IMR-90 (cell line): ENCODE measurements at regions not wholly inside any gene's neighbourhood (a gene's known extent, or its start where the extent isn't known, plus 50 kb on each side); places are given as distances from the start of the nearest gene placed in this dataset.

Source experiments
- ATAC-seq: fragments of 200-7000 bp; cut with Tn5 transposase; 2 replicates; pipeline ENCODE4 v1.9.1; 2020; ENCODE audit warnings: low read depth, mild to moderate bottlenecking, moderate library complexity
- BruUV-seq: library from RNA; stranded (reverse); fragments of 400-500 nt; replicated peaks from 2 replicates; lab custom pipeline; 2021; lab: Mats Ljungman, UMichigan
- CTCF ChIA-PET: fragments of 300-600 bp; formaldehyde crosslinking; extraction: SDS; loops from one replicate; lab custom pipeline; 2021; ENCODE audit warnings: antibody characterized with exemption; lab: Yijun Ruan, JAX
- POLR2A ChIA-PET: fragments of 300-600 bp; sonication (Branson Sonifier 250); formaldehyde crosslinking; loops from one replicate; lab custom pipeline; 2022; ENCODE audit warnings: antibody characterized with exemption; ENCODE audit not compliant: unreplicated experiment; lab: Charles Lee
- DNase-seq: peaks from one replicate; pipeline ENCODE4 v3.0.0; 2013
- H2AFZ ChIP-seq: replicated peaks from 2 replicates; pipeline ENCODE3; 2013; ENCODE audit warnings: low read length, mild to moderate bottlenecking; ENCODE audit not compliant: poor library complexity
- H2AK5ac ChIP-seq: 2 replicates; pipeline ENCODE4 v1.6.1; 2013; ENCODE audit warnings: low read depth, low read length, inconsistent platforms
- H2AK9ac ChIP-seq: replicated peaks from 2 replicates; pipeline ENCODE3; 2013; ENCODE audit warnings: mild to moderate bottlenecking, low read depth, low read length, moderate library complexity; ENCODE audit not compliant: poor library complexity
- H2BK120ac ChIP-seq: 2 replicates; pipeline ENCODE4 v1.6.1; 2013; ENCODE audit warnings: low read depth, low read length, inconsistent platforms
- H2BK15ac ChIP-seq: 3 replicates; pipeline ENCODE4 v1.6.1; 2013; ENCODE audit warnings: low read depth, low read length, inconsistent platforms
- H2BK20ac ChIP-seq: 2 replicates; pipeline ENCODE4 v1.6.1; 2013; ENCODE audit warnings: low read depth, mild to moderate bottlenecking, inconsistent platforms, low read length, moderate library complexity
- H2BK5ac ChIP-seq: 2 replicates; pipeline ENCODE4 v1.6.1; 2013; ENCODE audit warnings: mild to moderate bottlenecking, low read depth, low read length, inconsistent platforms; ENCODE audit not compliant: poor library complexity, severe bottlenecking
- H3K14ac ChIP-seq: replicated peaks from 2 replicates; pipeline ENCODE4 v1.6.1; 2013; ENCODE audit warnings: low read depth, low read length, inconsistent platforms
- H3K18ac ChIP-seq: 2 replicates; pipeline ENCODE4 v1.6.1; 2013; ENCODE audit warnings: low read depth, low read length, control low read depth
- H3K23ac ChIP-seq: 2 replicates; pipeline ENCODE4 v1.6.1; 2013; ENCODE audit warnings: low read depth, low read length, inconsistent platforms
- H3K27ac ChIP-seq: 2 replicates; pipeline ENCODE4 v1.5.1; 2013; ENCODE audit warnings: mild to moderate bottlenecking, control low read depth, low read length; ENCODE audit not compliant: insufficient read depth
- H3K27me3 ChIP-seq: 2 replicates; pipeline ENCODE4 v1.6.1; 2013; ENCODE audit warnings: low read length; ENCODE audit not compliant: control insufficient read depth, insufficient read depth
- H3K36me3 ChIP-seq: 2 replicates; pipeline ENCODE4 v1.6.1; 2013; ENCODE audit warnings: low read length, mixed read lengths; ENCODE audit not compliant: control insufficient read depth, insufficient read depth
- H3K4ac ChIP-seq: 2 replicates; pipeline ENCODE4 v1.6.1; 2013; ENCODE audit warnings: low read depth, low read length, inconsistent platforms
- H3K4me1 ChIP-seq: 2 replicates; pipeline ENCODE4 v1.6.1; 2013; ENCODE audit warnings: low read length, mixed read lengths; ENCODE audit not compliant: control insufficient read depth, insufficient read depth
- H3K4me2 ChIP-seq: 2 replicates; pipeline ENCODE4 v1.6.1; 2013; ENCODE audit warnings: low read depth, mild to moderate bottlenecking, control low read depth, low read length, moderate library complexity
- H3K4me3 ChIP-seq: 2 replicates; pipeline ENCODE4 v1.5.1; 2013; ENCODE audit warnings: low read depth, mild to moderate bottlenecking, control low read depth, low read length, moderate library complexity; ENCODE audit not compliant: insufficient read depth
- H3K56ac ChIP-seq: 2 replicates; pipeline ENCODE4 v1.6.1; 2013; ENCODE audit warnings: low read length, inconsistent platforms; ENCODE audit not compliant: insufficient read depth; ENCODE audit errors: extremely low read depth
- H3K79me1 ChIP-seq, 2 experiments: 2 replicates each; pipeline ENCODE4 v1.6.1; 2013; ENCODE audit warnings: low read length in 2 of 2, inconsistent platforms in 1 of 2, low read depth in 1 of 2
- H3K9ac ChIP-seq: 2 replicates; pipeline ENCODE4 v1.6.1; 2013; ENCODE audit warnings: low read depth, low read length, control low read depth
- H3K9me1 ChIP-seq: 2 replicates; pipeline ENCODE4 v1.6.1; 2013; ENCODE audit warnings: low read length, inconsistent platforms; ENCODE audit not compliant: insufficient read depth
- H3K9me3 ChIP-seq: 2 replicates; pipeline ENCODE4 v1.6.1; 2013; ENCODE audit warnings: low read length; ENCODE audit not compliant: control insufficient read depth, insufficient read depth
- H4K20me1 ChIP-seq: 2 replicates; pipeline ENCODE4 v1.6.1; 2013; ENCODE audit warnings: low read length, inconsistent platforms; ENCODE audit not compliant: insufficient read depth
- H4K5ac ChIP-seq: 2 replicates; pipeline ENCODE4 v1.6.1; 2013; ENCODE audit warnings: mild to moderate bottlenecking, low read depth, low read length, control low read depth
- H4K8ac ChIP-seq, 2 experiments: 2 replicates each; pipeline ENCODE4 v1.6.1; 2013; ENCODE audit warnings: low read depth in 2 of 2, low read length in 2 of 2, control low read depth in 1 of 2, inconsistent platforms in 1 of 2
- H4K91ac ChIP-seq: 2 replicates; pipeline ENCODE4 v1.6.1; 2013; ENCODE audit warnings: low read depth, low read length, inconsistent platforms; ENCODE audit not compliant: insufficient read depth
- CEBPB ChIP-seq: IDR thresholded peaks from 2 replicates; pipeline ENCODE4 v1.6.1; 2012; ENCODE audit warnings: low read depth, low read length, improper control_type of control experiment
- MAFK ChIP-seq: IDR thresholded peaks from 2 replicates; pipeline ENCODE4 v1.6.1; 2012; ENCODE audit warnings: low read depth, low read length, improper control_type of control experiment
- MXI1 ChIP-seq: IDR thresholded peaks from 2 replicates; pipeline ENCODE4 v1.6.1; 2012; ENCODE audit warnings: low read depth, mild to moderate bottlenecking, low read length, moderate library complexity, borderline replicate concordance
- POLR2A ChIP-seq: IDR thresholded peaks from 2 replicates; pipeline ENCODE4 v1.6.1; 2012; ENCODE audit warnings: mild to moderate bottlenecking, low read depth, low read length
- WGBS, 2 experiments: methylation state at CpG; one replicate each; pipeline versions ENCODE4 v1.1.5 to v1.1.7; 2013; ENCODE audit warnings: missing lambda C conversion rate in 2 of 2; ENCODE audit not compliant: insufficient read length in 1 of 2; ENCODE audit errors: extremely low coverage in 2 of 2; 5-methylcytosine and 5-hydroxymethylcytosine counted together
- dilution Hi-C: fragments of 300-500 bp; cut with HindIII; formaldehyde crosslinking; loops from one replicate; pipeline ENCODE4 v1.14.3; 2018; ENCODE audit warnings: low sequenced_read_pairs; ENCODE audit not compliant: unreplicated experiment
- in situ Hi-C: fragments of 300-500 bp; cut with MboI; formaldehyde crosslinking; loops from 3 replicates; pipeline ENCODE4 v1.14.3; 2019; ENCODE audit warnings: low sequenced_read_pairs, inconsistent platforms, mixed read lengths
- intact Hi-C: fragments of 100-400 bp; cut with micrococcal nuclease; formaldehyde crosslinking; loops from 2 replicates; pipeline ENCODE4 v1.10.0; 2022
- TF ChIP-seq, protein P1 (sequence below): conservative IDR thresholded peaks from 2 replicates; pipeline ENCODE4 v1.5.1; 2012; ENCODE audit warnings: mild to moderate bottlenecking, low read depth, low read length, improper control_type of control experiment

DNA sequence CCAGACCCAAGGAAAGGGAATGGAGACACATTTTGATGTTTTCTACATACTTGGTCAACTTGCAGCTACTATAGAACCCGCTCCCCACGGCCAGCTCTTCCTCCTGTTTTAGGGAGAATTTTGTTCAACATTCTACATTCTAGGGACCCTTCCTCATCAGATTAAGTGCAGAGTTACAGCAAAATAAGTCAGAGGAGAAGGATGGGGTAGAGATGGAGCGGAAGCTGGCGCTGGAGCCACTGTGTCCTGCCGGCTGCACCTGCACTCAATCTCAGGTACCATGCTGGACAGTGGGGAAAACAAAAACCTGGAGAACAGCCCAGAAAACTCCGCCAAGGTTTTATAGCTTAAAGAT is 79.4 kb upstream of the EN2 start:
- no peaks in the 10 kb centered on the region for H3K79me1 ChIP-seq
- no peak overlapping the region for H2BK20ac ChIP-seq
- no peak overlapping the region for H2AFZ ChIP-seq
- H3K4me3 ChIP-seq = no peak overlapping the region
- no peaks in the 10 kb centered on the region for H4K20me1 ChIP-seq
- no peak overlapping the region for H2BK15ac ChIP-seq
- no peak overlapping the region for H2BK5ac ChIP-seq
- BruUV-seq = no TSS peak
- no peaks in the 10 kb centered on the region for H3K36me3 ChIP-seq
- no peak overlapping the region for H3K23ac ChIP-seq
- H3K4me2 ChIP-seq = no peak overlapping the region
- no peaks in the 10 kb centered on the region for H3K9me1 ChIP-seq
- no peak for TF ChIP-seq MXI1
- no peak for TF ChIP-seq POLR2A
- TF ChIP-seq, protein P1, sequence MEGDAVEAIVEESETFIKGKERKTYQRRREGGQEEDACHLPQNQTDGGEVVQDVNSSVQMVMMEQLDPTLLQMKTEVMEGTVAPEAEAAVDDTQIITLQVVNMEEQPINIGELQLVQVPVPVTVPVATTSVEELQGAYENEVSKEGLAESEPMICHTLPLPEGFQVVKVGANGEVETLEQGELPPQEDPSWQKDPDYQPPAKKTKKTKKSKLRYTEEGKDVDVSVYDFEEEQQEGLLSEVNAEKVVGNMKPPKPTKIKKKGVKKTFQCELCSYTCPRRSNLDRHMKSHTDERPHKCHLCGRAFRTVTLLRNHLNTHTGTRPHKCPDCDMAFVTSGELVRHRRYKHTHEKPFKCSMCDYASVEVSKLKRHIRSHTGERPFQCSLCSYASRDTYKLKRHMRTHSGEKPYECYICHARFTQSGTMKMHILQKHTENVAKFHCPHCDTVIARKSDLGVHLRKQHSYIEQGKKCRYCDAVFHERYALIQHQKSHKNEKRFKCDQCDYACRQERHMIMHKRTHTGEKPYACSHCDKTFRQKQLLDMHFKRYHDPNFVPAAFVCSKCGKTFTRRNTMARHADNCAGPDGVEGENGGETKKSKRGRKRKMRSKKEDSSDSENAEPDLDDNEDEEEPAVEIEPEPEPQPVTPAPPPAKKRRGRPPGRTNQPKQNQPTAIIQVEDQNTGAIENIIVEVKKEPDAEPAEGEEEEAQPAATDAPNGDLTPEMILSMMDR = no peak
- TF ChIP-seq MAFK = no peak
- TF ChIP-seq CEBPB = no peak
- dilution Hi-C loops (no loop called here), in situ Hi-C loops (loop anchor here (25.0 kb wide), 1 partner anchor 384 kb away; no protein-coding TSS in a partner anchor), intact Hi-C loops (loop anchor here (10.0 kb wide), 2 partner anchors 76 to 374 kb away; partner anchors contain the start of genes EN2 and PAXIP1)
- H2AK9ac ChIP-seq = no peak overlapping the region
- H3K9me3 ChIP-seq = peaks cover 4% of the 10 kb centered on the region; the same call in 1 of the 2 replicates
- peaks cover 87% of the 10 kb centered on the region for H3K27me3 ChIP-seq
- ChIA-PET CTCF (no interaction called here), POLR2A (no interaction called here)
- no peak overlapping the region for H3K9ac ChIP-seq
- no peak overlapping the region for H2BK120ac ChIP-seq
- no peak overlapping the region for H2AK5ac ChIP-seq
- no peak overlapping the region for H3K4ac ChIP-seq
- no peak overlapping the region for H3K27ac ChIP-seq
- H4K91ac ChIP-seq = no peak overlapping the region
- H3K4me1 ChIP-seq = peaks cover 2% of the 10 kb centered on the region; the same call in 1 of the 2 replicates
- no peak overlapping the region for H3K18ac ChIP-seq
- DNase-seq = no peak
- no peak for ATAC-seq
- no peak overlapping the region for H3K14ac ChIP-seq
- H3K56ac ChIP-seq = no peak overlapping the region
- H4K5ac ChIP-seq = no peak overlapping the region
- H4K8ac ChIP-seq = no peak overlapping the region
- WGBS, 2 experiments = no CpG with 5 or more reads among the region's 6 CpGs
